HEK293T (cell line): ENCODE measurements at regions not wholly inside any gene's neighbourhood (a gene's known extent, or its start where the extent isn't known, plus 50 kb on each side); places are given as distances from the start of the nearest gene placed in this dataset.
"Not testable (repeated sequence)": the region's sequence is repeated elsewhere in the genome, so short reads cannot be mapped to it uniquely, and the experiment has no call there.

Experiments used
- CTCF ChIA-PET: fragments of 350-600 bp; formaldehyde crosslinking; extraction: SDS; loops from one replicate; lab custom pipeline; 2021; ENCODE audit warnings: antibody characterized with exemption, inconsistent platforms; lab: Yijun Ruan, JAX
- POLR2A ChIA-PET: fragments of 350-600 bp; formaldehyde crosslinking; extraction: SDS; loops from one replicate; lab custom pipeline; 2020; ENCODE audit warnings: antibody characterized with exemption, inconsistent platforms; lab: Yijun Ruan, JAX
- DNase-seq: peaks from one replicate; pipeline ENCODE4 v3.0.0; 2012; ENCODE audit warnings: mixed read lengths; ENCODE audit errors: extremely low spot score
- ARNT ChIP-seq: fragments of 450-650 bp; IDR thresholded peaks from 2 replicates; pipeline ENCODE4 v1.6.1; 2017; ENCODE audit warnings: mild to moderate bottlenecking
- BHLHE40 ChIP-seq: fragments of 450-650 bp; IDR thresholded peaks from 2 replicates; pipeline ENCODE4 v1.6.1; 2016; ENCODE audit warnings: mild to moderate bottlenecking, moderate library complexity, borderline replicate concordance
- CTBP1 ChIP-seq: fragments of 450-650 bp; IDR thresholded peaks from 2 replicates; pipeline ENCODE4 v1.6.1; 2016; ENCODE audit warnings: borderline replicate concordance
- ELF4 ChIP-seq: fragments of 450-650 bp; IDR thresholded peaks from 2 replicates; pipeline ENCODE4 v1.6.1; 2017; ENCODE audit warnings: antibody characterized with exemption
- FOXA1 ChIP-seq: fragments of 450-650 bp; IDR thresholded peaks from 2 replicates; pipeline ENCODE4 v1.6.1; 2016; ENCODE audit warnings: mild to moderate bottlenecking
- FOXK2 ChIP-seq: fragments of 450-650 bp; IDR thresholded peaks from 2 replicates; pipeline ENCODE4 v1.6.1; 2016; ENCODE audit warnings: mild to moderate bottlenecking
- FOXM1 ChIP-seq: fragments of 450-650 bp; IDR thresholded peaks from 2 replicates; pipeline ENCODE4 v1.6.1; 2017; ENCODE audit warnings: mild to moderate bottlenecking, borderline replicate concordance
- HDGF ChIP-seq: fragments of 450-650 bp; IDR thresholded peaks from 2 replicates; pipeline ENCODE4 v1.6.1; 2017; ENCODE audit warnings: antibody characterized with exemption, borderline replicate concordance
- L3MBTL2 ChIP-seq: fragments of 450-650 bp; conservative IDR thresholded peaks from 2 replicates; pipeline ENCODE4 v1.6.1; 2016; ENCODE audit warnings: mild to moderate bottlenecking
- LEF1 ChIP-seq: fragments of 450-650 bp; IDR thresholded peaks from 2 replicates; pipeline ENCODE4 v1.6.1; 2017; ENCODE audit warnings: mild to moderate bottlenecking, borderline replicate concordance
- NFRKB ChIP-seq: fragments of 450-650 bp; IDR thresholded peaks from 2 replicates; pipeline ENCODE4 v1.6.1; 2016; ENCODE audit warnings: mild to moderate bottlenecking, moderate library complexity
- PKNOX1 ChIP-seq: fragments of 450-650 bp; IDR thresholded peaks from 2 replicates; pipeline ENCODE4 v1.6.1; 2016
- SP1 ChIP-seq: fragments of 450-650 bp; IDR thresholded peaks from 2 replicates; pipeline ENCODE4 v1.6.1; 2017
- SUZ12 ChIP-seq: fragments of 450-650 bp; IDR thresholded peaks from 2 replicates; pipeline ENCODE4 v1.6.1; 2016; ENCODE audit warnings: mild to moderate bottlenecking
- TARDBP ChIP-seq: fragments of 450-650 bp; IDR thresholded peaks from 2 replicates; pipeline ENCODE4 v1.6.1; 2016
- ZNF384 ChIP-seq: fragments of 450-650 bp; IDR thresholded peaks from 2 replicates; pipeline ENCODE4 v1.6.1; 2016

- ChIA-PET POLR2A (no interaction called here), CTCF (no interaction called here)
- TF ChIP-seq LEF1, result no peak
- no peak for TF ChIP-seq FOXM1
- no peak for TF ChIP-seq L3MBTL2
- no peak for TF ChIP-seq CTBP1
- TF ChIP-seq PKNOX1, result no peak
- DNase-seq, result no peak
These were observed 240.2 kb upstream of the IL12A start for GRCh38 chr3:159748425-159748824.

DNA sequence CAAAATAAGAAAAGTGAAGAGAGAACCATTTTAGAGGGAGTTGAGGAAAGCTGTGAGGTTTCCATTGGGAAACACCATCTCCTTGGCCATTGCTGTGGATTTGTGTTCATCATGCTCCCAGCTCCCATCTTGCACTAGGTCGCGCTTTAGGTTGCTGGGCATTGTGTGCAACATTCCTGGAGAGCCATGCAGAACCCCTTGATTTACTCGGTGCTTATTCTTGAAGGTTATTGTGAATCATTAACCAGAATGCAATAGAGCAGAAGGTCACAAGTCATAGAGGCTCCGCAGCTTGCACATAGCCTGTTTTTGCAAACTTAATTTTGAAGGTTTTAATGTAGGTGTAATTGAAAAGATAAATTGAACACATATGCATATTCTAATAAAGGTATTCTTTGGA lies 239.2 kb upstream of the IL12A start:
- CTCF ChIA-PET, result no interaction called here
- no peak for DNase-seq
- no peak for TF ChIP-seq LEF1
- TF ChIP-seq TARDBP, result no peak
- no peak for TF ChIP-seq ZNF384
- TF ChIP-seq L3MBTL2, result no peak
- TF ChIP-seq NFRKB, result no peak
- TF ChIP-seq PKNOX1, result no peak
- TF ChIP-seq CTBP1, result no peak
- no peak for TF ChIP-seq ELF4
- no peak for TF ChIP-seq SUZ12
- TF ChIP-seq SP1, result no peak
- TF ChIP-seq FOXA1, result no peak
- no peak for TF ChIP-seq BHLHE40
- no peak for TF ChIP-seq FOXK2
- TF ChIP-seq HDGF, result no peak
- no peak for TF ChIP-seq FOXM1
- no peak for TF ChIP-seq ARNT
- POLR2A ChIA-PET, result no interaction called here

DNA sequence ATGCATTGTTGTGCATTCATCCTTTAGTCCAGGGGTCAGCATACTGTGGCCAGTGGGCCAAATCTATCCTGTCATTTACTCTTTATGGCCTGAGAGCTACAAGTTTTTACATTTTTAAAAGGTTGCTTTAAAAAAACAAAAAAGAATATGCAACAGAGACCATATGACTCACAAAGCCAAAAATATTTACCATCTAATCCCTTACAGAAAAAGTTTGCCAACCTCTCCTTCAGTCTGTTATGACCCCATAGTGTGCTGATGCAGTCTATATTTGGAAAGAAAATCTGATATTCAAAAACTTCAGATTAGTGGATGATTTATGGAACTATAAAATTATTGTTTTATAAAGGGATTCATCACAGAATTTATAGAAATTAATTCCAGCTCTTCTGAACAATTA lies 237.5 kb upstream of the IL12A start:
- DNase-seq, result no peak
- CTCF ChIA-PET, result interaction anchor here (0.6 kb wide), 1 partner anchor 41 kb away, joined by 3 read pairs; no protein-coding TSS in a partner anchor
- no peak for TF ChIP-seq SUZ12
- no peak for TF ChIP-seq CTBP1
- no peak for TF ChIP-seq PKNOX1
- TF ChIP-seq FOXK2, result no peak
- no peak for TF ChIP-seq L3MBTL2
- no peak for TF ChIP-seq ELF4
- TF ChIP-seq LEF1, result no peak
- TF ChIP-seq TARDBP, result no peak
- no peak for TF ChIP-seq SP1
- TF ChIP-seq FOXM1, result no peak
- POLR2A ChIA-PET, result no interaction called here

GRCh38 chr3:159751752-159752151 lies 236.9 kb upstream of the IL12A start:
- DNase-seq, result no peak
- TF ChIP-seq FOXM1 (no peak), NFRKB (no peak), CTBP1 (no peak)
- POLR2A ChIA-PET, result no interaction called here
- CTCF ChIA-PET, result no interaction called here

DNA sequence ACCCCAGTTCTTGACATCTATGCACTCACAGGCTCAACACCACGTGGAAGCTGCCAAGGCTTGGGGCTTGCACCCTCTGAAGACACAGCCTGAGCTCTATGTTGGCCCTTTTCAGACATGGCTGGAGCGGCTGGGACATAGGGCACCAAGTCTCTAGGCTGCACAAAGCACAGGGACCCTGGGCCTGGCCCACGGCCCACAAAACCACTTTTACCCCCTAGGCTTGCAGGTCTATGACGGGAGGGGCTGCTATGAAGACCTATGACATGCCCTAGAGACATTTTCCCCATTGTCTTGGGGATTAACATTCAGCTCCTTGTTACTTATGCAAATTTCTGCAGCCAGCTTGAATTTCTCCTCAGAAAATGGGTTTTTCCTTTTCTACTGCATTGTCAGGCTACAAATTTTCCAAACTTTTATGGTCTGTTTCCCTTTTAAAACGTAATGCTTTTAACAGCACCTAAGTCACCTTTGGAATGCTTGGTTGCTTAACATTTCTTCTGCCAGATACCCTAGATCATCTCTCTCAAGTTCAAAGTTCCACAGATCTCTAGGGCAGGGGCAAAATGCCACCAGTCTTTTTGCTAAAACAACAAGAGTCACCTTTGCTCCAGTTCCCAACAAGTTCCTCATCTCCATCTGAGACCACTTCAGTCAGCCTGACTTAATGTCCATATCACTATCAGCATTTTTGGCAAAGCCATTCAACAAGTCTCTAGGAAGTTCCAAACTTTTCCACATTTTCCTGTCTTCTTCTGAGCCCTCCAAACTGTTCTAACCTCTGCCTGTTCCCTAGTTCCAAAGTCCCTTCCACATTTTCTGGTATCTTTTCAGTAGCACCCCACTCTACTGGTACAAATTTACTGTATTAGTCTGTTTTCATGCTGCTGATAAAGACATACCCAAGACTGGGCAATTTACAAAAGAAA lies 232.1 kb upstream of the IL12A start:
- ChIA-PET POLR2A (interaction anchor here (0.7 kb wide), 1 partner anchor 30 kb away, joined by 3 read pairs; no protein-coding TSS in a partner anchor), CTCF (interaction anchor here (0.8 kb wide), 1 partner anchor 719 kb away, joined by 3 read pairs; no protein-coding TSS in a partner anchor)
- not testable (repeated sequence) for DNase-seq

- no peak for DNase-seq
- TF ChIP-seq L3MBTL2, result no peak
- TF ChIP-seq SUZ12, result no peak
- no peak for TF ChIP-seq NFRKB
- no peak for TF ChIP-seq FOXM1
- no peak for TF ChIP-seq HDGF
- TF ChIP-seq ZNF384, result no peak
- TF ChIP-seq ELF4, result no peak
- TF ChIP-seq LEF1, result no peak
- TF ChIP-seq CTBP1, result no peak
- TF ChIP-seq FOXK2, result no peak
- no peak for TF ChIP-seq TARDBP
- TF ChIP-seq SP1, result no peak
- no peak for TF ChIP-seq BHLHE40
- TF ChIP-seq ARNT, result no peak
- no peak for TF ChIP-seq FOXA1
- ChIA-PET POLR2A (interaction anchor here (0.7 kb wide), 1 partner anchor 29 kb away, joined by 3 read pairs; no protein-coding TSS in a partner anchor), CTCF (interaction anchor here (0.6 kb wide), 1 partner anchor 242 kb away, joined by 3 read pairs; no protein-coding TSS in a partner anchor)
These were observed 231.1 kb upstream of the IL12A start for GRCh38 chr3:159757341-159758060.
